ENCODE measurements at regions not wholly inside any gene's neighbourhood (a gene's known extent, or its start where the extent isn't known, plus 50 kb on each side); places are given as distances from the start of the nearest gene placed in this dataset.
"Not testable (repeated sequence)": the region's sequence is repeated elsewhere in the genome, so short reads cannot be mapped to it uniquely, and the experiment has no call there.

- peaks cover 7% of the 10 kb centered on the region for H3K36me3 Mint-ChIP-seq
- peaks cover 17% of the 10 kb centered on the region for H3K9me3 Mint-ChIP-seq
- ATAC-seq (ENCODE audit: low read depth) (no peak), DNase-seq (ENCODE audit: low spot score in 2 of 2) (no peak)
- H3K4me1 Mint-ChIP-seq: no peaks in the 10 kb centered on the region
- H3K4me3 Mint-ChIP-seq: no peak overlapping the region
- no peaks in the 10 kb centered on the region for H3K27me3 Mint-ChIP-seq
- no peak overlapping the region for H3K27ac Mint-ChIP-seq
These were observed 372.1 kb upstream of the EMCN start for GRCh38 chr4:100889898-100890297.

- H3K9me3 Mint-ChIP-seq: peaks cover 19% of the 10 kb centered on the region
- DNase-seq (ENCODE audit: low spot score in 2 of 2): no peak
- no peak overlapping the region for H3K27ac Mint-ChIP-seq
- no peaks in the 10 kb centered on the region for H3K27me3 Mint-ChIP-seq
- ATAC-seq (ENCODE audit: low read depth): no peak
- no peaks in the 10 kb centered on the region for H3K4me1 Mint-ChIP-seq
- peaks cover 7% of the 10 kb centered on the region for H3K36me3 Mint-ChIP-seq
- no peak overlapping the region for H3K4me3 Mint-ChIP-seq
These were observed 371.6 kb upstream of the EMCN start for GRCh38 chr4:100889401-100889800.

DNA sequence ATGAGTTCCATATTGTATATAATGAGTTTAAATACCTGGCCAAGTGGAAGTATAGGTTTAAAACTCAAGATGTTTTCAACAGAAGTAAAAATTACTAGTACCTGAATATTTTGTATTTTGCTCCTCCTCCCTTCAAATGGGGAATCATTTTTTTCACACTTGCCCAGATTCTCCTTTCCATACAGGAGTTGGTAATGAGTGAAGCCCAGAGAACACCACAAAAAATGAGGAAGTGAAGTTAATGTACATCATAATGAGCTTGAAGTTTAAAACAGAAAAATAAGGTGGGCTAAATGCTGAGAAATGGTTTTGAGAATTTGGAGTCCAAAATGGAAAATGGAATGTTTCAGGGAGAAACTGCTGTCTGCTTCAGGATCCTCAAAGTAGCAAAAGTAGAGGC lies 364.8 kb upstream of the EMCN start:
- Mint-ChIP-seq H3K27me3 (no peaks in the 10 kb centered on the region), H3K4me3 (no peak overlapping the region), H3K36me3 (no peaks in the 10 kb centered on the region), H3K27ac (no peak overlapping the region), H3K9me3 (peaks cover 15% of the 10 kb centered on the region), H3K4me1 (peaks cover 3% of the 10 kb centered on the region)
- no peak for DNase-seq (ENCODE audit: low spot score in 2 of 2)
- no peak for ATAC-seq (ENCODE audit: low read depth)

- Mint-ChIP-seq H3K4me3 (no peak overlapping the region), H3K27ac (no peak overlapping the region), H3K4me1 (peaks cover 3% of the 10 kb centered on the region), H3K36me3 (no peaks in the 10 kb centered on the region), H3K9me3 (peaks cover 8% of the 10 kb centered on the region), H3K27me3 (no peaks in the 10 kb centered on the region)
- no peak for DNase-seq (ENCODE audit: low spot score in 2 of 2)
- no peak for ATAC-seq (ENCODE audit: low read depth)
These were observed 363.5 kb upstream of the EMCN start for GRCh38 chr4:100881283-100881682.

GRCh38 chr4:100880011-100880410 lies 362.2 kb upstream of the EMCN start:
- Mint-ChIP-seq H3K27me3 (no peaks in the 10 kb centered on the region), H3K36me3 (no peaks in the 10 kb centered on the region), H3K27ac (no peak overlapping the region), H3K4me1 (peaks cover 3% of the 10 kb centered on the region), H3K4me3 (no peak overlapping the region), H3K9me3 (peaks cover 2% of the 10 kb centered on the region)
- DNase-seq (ENCODE audit: low spot score in 2 of 2) (no peak), ATAC-seq (ENCODE audit: low read depth) (no peak)

GRCh38 chr4:100879471-100879870 lies 361.6 kb upstream of the EMCN start:
- H3K27ac Mint-ChIP-seq: no peak overlapping the region
- no peak overlapping the region for H3K4me3 Mint-ChIP-seq
- peaks cover 3% of the 10 kb centered on the region for H3K4me1 Mint-ChIP-seq
- H3K27me3 Mint-ChIP-seq: no peaks in the 10 kb centered on the region
- ATAC-seq (ENCODE audit: low read depth): no peak
- H3K9me3 Mint-ChIP-seq: no peaks in the 10 kb centered on the region
- H3K36me3 Mint-ChIP-seq: no peaks in the 10 kb centered on the region
- no peak for DNase-seq (ENCODE audit: low spot score in 2 of 2)

GRCh38 chr4:100876546-100876945 lies 358.7 kb upstream of the EMCN start:
- no peaks in the 10 kb centered on the region for H3K9me3 Mint-ChIP-seq
- H3K4me3 Mint-ChIP-seq: no peak overlapping the region
- no peak overlapping the region for H3K27ac Mint-ChIP-seq
- peaks cover 3% of the 10 kb centered on the region for H3K4me1 Mint-ChIP-seq
- H3K27me3 Mint-ChIP-seq: no peaks in the 10 kb centered on the region
- no peak for DNase-seq (ENCODE audit: low spot score in 2 of 2)
- no peaks in the 10 kb centered on the region for H3K36me3 Mint-ChIP-seq
- no peak for ATAC-seq (ENCODE audit: low read depth)

GRCh38 chr4:100875296-100876068 lies 357.7 kb upstream of the EMCN start:
- Mint-ChIP-seq H3K27me3 (peaks cover 4% of the 10 kb centered on the region), H3K4me3 (no peak overlapping the region), H3K9me3 (no peaks in the 10 kb centered on the region), H3K36me3 (no peaks in the 10 kb centered on the region), H3K27ac (no peak overlapping the region), H3K4me1 (peaks cover 3% of the 10 kb centered on the region)
- no peak for ATAC-seq (ENCODE audit: low read depth)
- no peak for DNase-seq (ENCODE audit: low spot score in 2 of 2)

DNA sequence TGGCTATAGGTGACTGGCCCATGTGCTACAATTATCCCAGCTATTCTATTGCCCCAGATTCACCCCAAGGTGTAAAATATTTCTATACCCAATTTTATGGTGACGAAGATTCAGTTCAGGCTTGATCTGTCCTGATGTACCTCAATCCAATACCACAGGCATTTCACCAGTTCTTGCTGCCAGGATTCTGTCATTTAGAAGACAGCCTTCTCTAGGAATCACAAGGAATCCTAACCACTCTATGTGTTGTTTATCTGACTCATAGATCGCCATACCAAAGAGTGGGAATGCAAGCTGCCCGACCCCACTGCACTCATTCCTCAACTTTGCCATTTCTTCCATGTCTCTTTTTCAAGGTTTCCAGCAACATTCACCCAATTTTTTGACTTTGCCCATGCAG lies 355.0 kb upstream of the EMCN start:
- DNase-seq (ENCODE audit: low spot score in 2 of 2) (no peak), ATAC-seq (ENCODE audit: low read depth) (no peak)
- Mint-ChIP-seq H3K36me3 (no peaks in the 10 kb centered on the region), H3K27ac (no peak overlapping the region), H3K4me1 (no peaks in the 10 kb centered on the region), H3K4me3 (no peak overlapping the region), H3K9me3 (no peaks in the 10 kb centered on the region), H3K27me3 (peaks cover 5% of the 10 kb centered on the region)

GRCh38 chr4:100870940-100871772 lies 353.3 kb upstream of the EMCN start:
- H3K4me1 Mint-ChIP-seq: no peaks in the 10 kb centered on the region
- no peak overlapping the region for H3K27ac Mint-ChIP-seq
- no peak overlapping the region for H3K4me3 Mint-ChIP-seq
- ATAC-seq (ENCODE audit: low read depth) (no peak), DNase-seq (ENCODE audit: low spot score in 2 of 2) (no peak)
- peaks cover 6% of the 10 kb centered on the region for H3K27me3 Mint-ChIP-seq
- H3K9me3 Mint-ChIP-seq: peaks cover 7% of the 10 kb centered on the region
- peaks cover 5% of the 10 kb centered on the region for H3K36me3 Mint-ChIP-seq

- Mint-ChIP-seq H3K27me3 (peaks cover 6% of the 10 kb centered on the region), H3K4me3 (no peak overlapping the region), H3K36me3 (peaks cover 5% of the 10 kb centered on the region), H3K27ac (no peak overlapping the region), H3K4me1 (no peaks in the 10 kb centered on the region), H3K9me3 (peaks cover 7% of the 10 kb centered on the region)
- ATAC-seq (ENCODE audit: low read depth): no peak
- DNase-seq (ENCODE audit: low spot score in 2 of 2): no peak
These were observed 351.5 kb upstream of the EMCN start for GRCh38 chr4:100869276-100869675.

DNA sequence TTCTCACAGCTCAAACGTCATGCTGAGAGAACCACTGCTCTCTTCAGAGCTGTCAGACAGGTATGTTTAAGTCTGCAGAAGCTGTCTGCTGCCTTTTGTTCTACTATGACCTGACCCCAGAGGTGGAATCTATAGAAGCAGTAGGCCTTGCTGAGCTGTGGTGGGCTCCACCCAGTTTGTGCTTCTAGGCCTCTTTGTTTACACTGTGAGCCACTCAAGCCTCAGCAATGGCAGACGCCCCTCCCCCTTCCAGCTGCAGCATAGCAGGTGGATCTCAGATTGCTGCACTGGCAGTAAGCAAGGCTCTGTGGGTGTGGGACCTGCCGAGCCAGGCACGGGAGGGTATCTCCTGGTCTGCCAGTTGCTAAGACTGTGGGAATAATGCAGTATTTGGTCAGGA lies 350.5 kb upstream of the EMCN start:
- not testable (repeated sequence) for DNase-seq (ENCODE audit: low spot score in 2 of 2); H3K4me3 Mint-ChIP-seq; ATAC-seq (ENCODE audit: low read depth); H3K27me3 Mint-ChIP-seq; H3K27ac Mint-ChIP-seq; H3K36me3 Mint-ChIP-seq; H3K4me1 Mint-ChIP-seq; H3K9me3 Mint-ChIP-seq

GRCh38 chr4:100852326-100852725 lies 334.5 kb upstream of the EMCN start:
- ATAC-seq (ENCODE audit: low read depth) (no peak), DNase-seq (ENCODE audit: low spot score in 2 of 2) (no peak)
- no peaks in the 10 kb centered on the region for H3K27me3 Mint-ChIP-seq
- H3K27ac Mint-ChIP-seq: no peak overlapping the region
- H3K36me3 Mint-ChIP-seq: no peaks in the 10 kb centered on the region
- no peak overlapping the region for H3K4me3 Mint-ChIP-seq
- H3K4me1 Mint-ChIP-seq: no peaks in the 10 kb centered on the region
- H3K9me3 Mint-ChIP-seq: peaks cover 2% of the 10 kb centered on the region

DNA sequence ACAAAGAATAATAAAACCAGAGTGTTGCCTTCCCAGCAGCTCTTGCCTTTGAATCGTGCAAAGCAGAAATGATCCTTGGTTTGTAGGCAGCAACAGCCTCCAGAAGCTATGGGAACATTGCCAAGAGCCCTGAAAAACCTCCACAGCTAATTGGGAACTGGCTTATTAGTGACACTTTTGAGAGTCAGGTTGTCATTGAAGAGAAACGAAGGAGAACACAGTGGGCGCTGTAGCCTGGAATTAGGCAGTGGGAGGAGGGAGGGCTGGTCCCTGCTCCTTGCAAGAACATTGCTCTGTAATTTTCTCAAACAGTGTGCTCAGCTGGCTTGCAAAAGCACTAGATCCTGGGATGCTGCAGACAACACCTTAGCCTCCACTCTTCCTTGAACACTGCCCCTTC lies 331.5 kb upstream of the EMCN start:
- ATAC-seq (ENCODE audit: low read depth) (no peak), DNase-seq (ENCODE audit: low spot score in 2 of 2) (no peak)
- Mint-ChIP-seq H3K27me3 (no peaks in the 10 kb centered on the region), H3K9me3 (peaks cover 2% of the 10 kb centered on the region), H3K4me1 (no peaks in the 10 kb centered on the region), H3K4me3 (no peak overlapping the region), H3K36me3 (no peaks in the 10 kb centered on the region), H3K27ac (no peak overlapping the region)
